SK-N-SH (cell line): ENCODE measurements at regions not wholly inside any gene's neighbourhood (a gene's known extent, or its start where the extent isn't known, plus 50 kb on each side); places are given as distances from the start of the nearest gene placed in this dataset.

Source experiments
- CTCF ChIP-seq: fragments of 200-600 bp; sonication (generic); IDR thresholded peaks from 2 replicates; pipeline ENCODE4 v1.6.1; 2017; ENCODE audit warnings: antibody characterized with exemption, mild to moderate bottlenecking, moderate library complexity
- EP300 ChIP-seq, 2 experiments: IDR thresholded peaks; 2 replicates each; pipeline versions ENCODE4 v1.4.0 to v1.6.1; 2012; ENCODE audit warnings: borderline replicate concordance in 1 of 2, low read depth in 1 of 2, low read length in 1 of 2
- JUND ChIP-seq: IDR thresholded peaks from 2 replicates; pipeline ENCODE4 v1.4.0; 2012
- POLR2AphosphoS5 ChIP-seq: IDR thresholded peaks from 2 replicates; pipeline ENCODE4 v1.6.1; 2012; ENCODE audit warnings: low read depth, low read length

- TF ChIP-seq EP300 (IDR thresholded peaks at IDR 0.05; ENCODE audit: borderline replicate concordance in 1 of 2, low read depth in 1 of 2, low read length in 1 of 2) (no peak), POLR2AphosphoS5 (no peak), CTCF (no peak), JUND (no peak)
Observed at GRCh38 chr14:55929136-55929535, 189.1 kb upstream of the PELI2 start.
